ENCODE measurements at regions not wholly inside any gene's neighbourhood (a gene's known extent, or its start where the extent isn't known, plus 50 kb on each side); places are given as distances from the start of the nearest gene placed in this dataset.

GRCh38 chr2:183630964-183631363 is 506.7 kb downstream of the NUP35 start:
- TF ChIP-seq, protein P1, sequence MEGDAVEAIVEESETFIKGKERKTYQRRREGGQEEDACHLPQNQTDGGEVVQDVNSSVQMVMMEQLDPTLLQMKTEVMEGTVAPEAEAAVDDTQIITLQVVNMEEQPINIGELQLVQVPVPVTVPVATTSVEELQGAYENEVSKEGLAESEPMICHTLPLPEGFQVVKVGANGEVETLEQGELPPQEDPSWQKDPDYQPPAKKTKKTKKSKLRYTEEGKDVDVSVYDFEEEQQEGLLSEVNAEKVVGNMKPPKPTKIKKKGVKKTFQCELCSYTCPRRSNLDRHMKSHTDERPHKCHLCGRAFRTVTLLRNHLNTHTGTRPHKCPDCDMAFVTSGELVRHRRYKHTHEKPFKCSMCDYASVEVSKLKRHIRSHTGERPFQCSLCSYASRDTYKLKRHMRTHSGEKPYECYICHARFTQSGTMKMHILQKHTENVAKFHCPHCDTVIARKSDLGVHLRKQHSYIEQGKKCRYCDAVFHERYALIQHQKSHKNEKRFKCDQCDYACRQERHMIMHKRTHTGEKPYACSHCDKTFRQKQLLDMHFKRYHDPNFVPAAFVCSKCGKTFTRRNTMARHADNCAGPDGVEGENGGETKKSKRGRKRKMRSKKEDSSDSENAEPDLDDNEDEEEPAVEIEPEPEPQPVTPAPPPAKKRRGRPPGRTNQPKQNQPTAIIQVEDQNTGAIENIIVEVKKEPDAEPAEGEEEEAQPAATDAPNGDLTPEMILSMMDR (IDR thresholded peaks at IDR 0.05; ENCODE audit: extremely low read depth in 1 of 2, insufficient read depth in 1 of 2, low read depth in 1 of 2, low read length in 2 of 2): no peak
- TF ChIP-seq EZH2 (IDR thresholded peaks at IDR 0.05; ENCODE audit: borderline replicate concordance, low read depth, low read length, severe bottlenecking): no peak
- no peak for TF ChIP-seq GATA2 (IDR thresholded peaks at IDR 0.05; ENCODE audit: insufficient read depth, insufficient read length, low read depth, low read length)
- TF ChIP-seq, protein P2, sequence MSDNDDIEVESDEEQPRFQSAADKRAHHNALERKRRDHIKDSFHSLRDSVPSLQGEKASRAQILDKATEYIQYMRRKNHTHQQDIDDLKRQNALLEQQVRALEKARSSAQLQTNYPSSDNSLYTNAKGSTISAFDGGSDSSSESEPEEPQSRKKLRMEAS (IDR thresholded peaks at IDR 0.05; ENCODE audit: insufficient read depth, insufficient read length): no peak
- no peak for TF ChIP-seq POLR2AphosphoS5 (IDR thresholded peaks at IDR 0.05; ENCODE audit: insufficient read depth, low read depth, low read length)
- TF ChIP-seq POLR2A (IDR thresholded peaks at IDR 0.05; ENCODE audit: low read depth, low read length): no peak
- TF ChIP-seq MYC (IDR thresholded peaks at IDR 0.05; ENCODE audit: low read depth, low read length): no peak
- no peak for TF ChIP-seq JUN (IDR thresholded peaks at IDR 0.05; ENCODE audit: borderline replicate concordance, insufficient read depth, insufficient read length, low read depth)

All from endothelial cell of umbilical vein (primary cell).